Epidermal melanocyte (primary cell): ENCODE measurements at regions not wholly inside any gene's neighbourhood (a gene's known extent, or its start where the extent isn't known, plus 50 kb on each side); places are given as distances from the start of the nearest gene placed in this dataset.
"Not testable (repeated sequence)": the region's sequence is repeated elsewhere in the genome, so short reads cannot be mapped to it uniquely, and the experiment has no call there.

Experiments
- DNase-seq: peaks from one replicate; pipeline ENCODE4 v3.0.0; 2011; ENCODE audit warnings: low spot score; ENCODE audit not compliant: insufficient read length

- no peak for DNase-seq
Observed at GRCh38 chr4:177494791-177495190, 52.6 kb upstream of the AGA start.

DNA sequence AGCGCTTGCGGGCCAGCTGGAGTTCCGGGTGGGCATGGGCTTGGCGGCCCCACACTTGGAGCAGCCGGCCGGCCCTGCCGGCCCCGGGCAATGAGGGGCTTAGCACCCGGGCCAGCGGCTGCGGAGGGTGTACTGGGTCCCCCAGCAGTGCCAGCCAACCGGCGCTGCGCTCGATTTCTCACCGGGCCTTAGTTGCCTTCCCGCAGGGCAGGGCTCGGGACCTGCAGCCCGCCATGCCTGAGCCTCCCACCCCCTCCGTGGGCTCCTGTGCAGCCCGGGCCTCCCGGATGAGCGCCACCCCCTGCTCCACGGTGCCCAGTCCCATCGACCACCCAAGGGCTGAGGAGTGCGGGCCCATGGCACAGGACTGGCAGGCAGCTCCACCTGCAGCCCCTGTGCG lies 53.4 kb upstream of the AGA start:
- not testable (repeated sequence) for DNase-seq

DNA sequence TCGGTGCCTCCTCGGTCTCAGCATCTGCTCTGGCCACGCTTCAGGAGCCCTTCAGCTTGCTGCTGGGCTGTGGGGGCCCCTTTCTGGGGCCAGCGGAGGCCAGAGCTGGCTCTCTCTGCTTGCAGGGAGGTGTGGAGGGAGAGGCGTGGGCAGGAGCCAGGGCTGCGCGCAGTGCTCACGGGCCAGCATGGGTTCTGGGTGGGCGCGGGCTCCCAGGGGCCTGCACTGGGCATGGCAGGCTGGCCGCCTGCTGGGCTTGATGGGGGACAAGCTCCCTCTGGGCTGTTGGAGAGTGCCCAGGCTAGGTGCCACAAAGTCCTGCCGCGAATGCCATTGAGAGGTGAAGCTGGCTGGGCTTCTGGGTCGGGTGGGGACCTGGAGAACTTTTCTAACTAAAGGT lies 57.3 kb upstream of the AGA start:
- DNase-seq, result no peak

DNA sequence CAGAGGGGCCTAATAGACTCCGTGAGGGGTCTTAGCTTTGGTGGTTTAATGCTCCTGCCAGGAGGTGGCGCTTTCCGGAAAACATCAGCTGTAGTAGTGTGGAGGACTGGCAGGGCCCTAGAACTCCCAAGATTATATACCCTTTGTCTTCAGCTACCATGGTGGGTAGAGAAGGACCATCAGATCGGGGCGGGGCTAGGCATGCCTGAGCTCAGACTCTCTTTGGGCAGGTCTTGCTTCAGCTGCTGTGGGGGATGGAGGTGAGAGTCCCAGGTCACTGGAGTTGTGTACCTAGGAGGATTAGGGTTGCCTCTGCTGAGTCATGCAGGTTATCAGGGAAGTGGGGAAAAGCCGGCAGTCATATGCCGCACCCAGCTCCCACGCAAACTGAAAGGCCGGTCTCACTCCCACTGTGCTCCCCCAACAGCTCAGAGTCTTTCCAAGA lies 63.0 kb upstream of the AGA start:
- DNase-seq, result no peak

- no peak for DNase-seq
Observed at GRCh38 chr4:177508662-177509061, 66.4 kb upstream of the AGA start.

DNA sequence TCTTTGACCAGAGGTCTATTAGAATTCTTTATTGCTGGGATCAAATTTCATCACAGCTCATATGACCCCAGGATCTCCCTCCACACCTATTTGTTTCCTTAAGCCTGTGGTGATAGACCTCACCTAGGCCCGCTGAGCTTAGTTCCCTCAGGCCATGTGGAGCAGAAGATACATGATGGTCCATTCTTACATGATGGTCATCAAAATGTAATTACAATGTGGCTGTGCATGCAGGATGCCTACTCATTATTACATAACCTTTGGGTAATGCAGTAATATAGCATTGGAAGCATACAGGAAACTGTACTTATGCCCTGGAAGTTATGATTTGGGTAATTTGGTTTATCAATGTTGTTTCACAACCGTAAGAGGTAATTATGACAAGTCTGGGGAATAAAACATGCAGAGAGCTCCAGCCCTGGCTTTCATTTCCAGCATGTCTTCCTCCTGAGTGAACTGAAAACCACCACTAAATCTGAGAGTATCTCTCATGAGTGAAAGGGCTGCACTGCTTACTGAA lies 67.0 kb upstream of the AGA start:
- no peak for DNase-seq

- no peak for DNase-seq
Observed at GRCh38 chr4:177511611-177512010, 69.4 kb upstream of the AGA start.

GRCh38 chr4:177512646-177513045 lies 70.4 kb upstream of the AGA start:
- no peak for DNase-seq

GRCh38 chr4:177517862-177518261 lies 75.6 kb upstream of the AGA start:
- DNase-seq, result no peak

DNA sequence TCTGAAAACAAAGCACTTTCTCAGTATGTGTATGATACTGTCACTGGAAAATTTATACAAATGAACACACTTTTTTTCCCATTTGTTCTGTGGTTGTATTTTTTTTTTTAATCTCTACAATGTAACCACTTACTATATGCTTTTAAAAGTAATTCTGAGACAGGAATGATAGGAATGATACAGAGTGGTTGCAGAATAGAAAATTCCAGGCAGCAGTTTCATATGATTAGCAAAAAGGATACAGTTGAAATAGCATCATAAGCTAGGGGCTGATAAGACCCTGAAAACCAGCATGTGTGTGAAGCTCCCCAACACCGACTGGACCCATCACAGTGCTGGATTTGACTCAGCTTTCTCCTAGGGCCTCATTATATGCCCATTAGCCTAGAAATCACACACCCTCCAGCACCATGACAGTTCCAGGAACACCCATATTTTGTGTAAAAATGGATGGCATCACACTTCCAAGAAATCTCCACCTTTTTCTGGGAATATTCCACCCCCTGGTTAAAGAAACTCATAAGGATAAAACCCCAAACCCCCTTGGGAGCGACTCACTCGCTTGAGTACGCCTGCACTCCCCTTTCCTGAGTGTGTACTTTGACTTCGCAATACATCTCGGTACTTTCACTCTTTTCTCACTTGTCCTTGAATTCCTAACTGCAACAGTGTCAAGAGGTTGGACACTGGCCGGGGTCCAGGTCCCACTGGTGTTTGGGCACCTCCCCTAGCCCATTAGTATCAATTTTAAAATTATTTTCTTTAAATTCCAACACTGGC lies 77.4 kb upstream of the AGA start:
- no peak for DNase-seq

GRCh38 chr4:177528620-177529019 lies 86.4 kb upstream of the AGA start:
- no peak for DNase-seq

DNA sequence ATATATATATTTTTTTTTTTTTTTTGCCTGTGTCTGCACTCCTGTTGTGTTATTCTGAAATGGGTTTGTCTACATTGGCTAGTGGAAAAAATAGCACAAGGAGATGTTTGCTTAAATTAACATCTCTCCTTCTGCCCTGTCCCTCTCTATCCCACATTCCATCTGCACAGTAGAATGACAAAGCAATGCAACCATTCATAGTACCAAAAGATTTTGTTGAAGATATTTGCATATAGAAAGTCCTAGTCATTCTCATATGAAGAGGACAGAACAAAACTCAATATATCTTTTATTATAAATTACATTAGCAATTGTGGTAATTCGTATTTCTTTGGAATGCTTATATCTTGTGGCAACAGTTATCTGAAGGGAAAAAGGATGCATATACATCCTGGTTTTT lies 88.3 kb upstream of the AGA start:
- no peak for DNase-seq

GRCh38 chr4:177532358-177532757 lies 90.1 kb upstream of the AGA start:
- DNase-seq, result no peak

DNA sequence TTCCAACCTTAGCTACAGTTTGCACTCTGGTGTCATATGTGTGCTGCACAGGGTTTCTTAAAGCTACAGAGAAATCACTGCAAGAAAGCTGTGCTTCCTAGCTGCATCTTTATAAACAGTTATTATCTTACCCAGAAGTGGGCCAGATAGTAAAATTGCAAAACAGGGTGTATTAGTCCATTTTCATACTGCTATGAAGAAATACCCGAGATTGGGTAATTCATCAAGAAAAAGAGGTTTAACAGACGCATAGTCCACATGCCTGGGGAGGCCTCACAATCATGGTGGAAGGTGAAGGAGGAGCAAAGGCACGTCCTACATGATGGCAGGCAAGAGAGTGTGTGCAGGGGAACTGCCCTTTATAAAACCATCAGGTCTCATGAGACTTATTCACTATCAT lies 92.6 kb upstream of the AGA start:
- DNase-seq, result not testable (repeated sequence)

DNA sequence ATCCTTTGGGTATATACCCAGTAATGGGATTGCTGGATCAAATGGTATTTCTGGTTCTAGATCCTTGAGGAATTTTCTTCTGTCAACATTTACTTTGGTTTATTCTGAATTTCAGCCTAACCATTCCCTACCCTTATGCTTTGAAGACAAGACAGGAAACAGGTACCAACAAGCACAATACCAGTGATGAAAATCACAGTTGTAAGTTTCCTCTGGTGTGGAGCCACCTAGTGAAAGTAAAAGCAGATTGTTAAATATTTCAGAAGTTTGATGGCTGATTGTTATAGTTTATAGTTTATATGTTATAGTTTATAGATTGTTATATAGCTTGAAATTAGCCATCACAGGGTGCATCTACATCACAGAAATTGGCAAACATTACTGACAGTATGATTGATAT lies 104.5 kb upstream of the AGA start:
- DNase-seq, result no peak

DNA sequence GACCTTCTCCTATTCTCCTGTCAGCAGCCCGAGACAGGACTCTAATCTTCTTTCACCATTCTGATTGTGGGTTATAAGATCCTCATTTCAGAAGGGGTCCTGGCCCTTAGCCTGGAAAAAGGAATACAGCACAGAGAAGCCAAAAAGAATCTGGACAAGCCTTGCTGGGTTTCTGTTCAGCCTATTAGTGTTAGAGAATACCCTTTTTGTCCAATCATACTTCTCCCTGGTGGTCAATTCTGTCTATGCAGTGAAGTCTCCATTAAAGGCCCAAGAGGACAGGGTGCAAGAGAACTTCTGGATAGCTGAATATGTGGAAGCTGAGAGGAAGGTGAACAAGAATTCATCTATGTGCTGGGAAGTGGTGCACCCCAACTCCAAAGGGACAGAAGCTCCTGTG lies 105.7 kb upstream of the AGA start:
- no peak for DNase-seq

DNA sequence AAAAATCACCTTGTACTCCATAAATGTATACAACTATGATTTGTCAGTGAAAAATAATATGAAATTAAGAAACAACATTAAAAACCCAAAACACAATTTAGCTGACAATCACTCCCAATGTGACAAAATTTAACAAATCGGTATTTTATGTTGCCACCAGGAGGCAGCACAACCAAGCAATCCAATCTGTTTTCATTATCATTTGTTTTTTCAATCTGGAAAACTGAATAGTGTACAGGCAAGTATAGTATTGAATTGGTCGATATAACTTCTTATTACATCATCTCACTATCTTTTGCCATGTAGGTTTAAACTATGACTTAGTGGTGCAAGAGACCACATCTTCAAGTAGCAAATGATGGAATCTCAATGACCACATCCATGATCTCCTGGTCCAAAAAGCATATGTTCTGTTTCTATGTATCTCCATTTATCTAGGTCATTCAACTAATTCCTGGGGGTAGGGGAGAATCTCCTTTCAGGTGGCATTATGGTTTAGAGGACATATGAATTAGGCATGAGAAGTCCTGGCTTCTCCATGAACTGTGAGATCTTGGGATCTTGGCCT lies 112.9 kb upstream of the AGA start:
- DNase-seq, result peak; percentile 48

- no peak for DNase-seq
Observed at GRCh38 chr4:177557416-177557815, 115.2 kb upstream of the AGA start.

DNA sequence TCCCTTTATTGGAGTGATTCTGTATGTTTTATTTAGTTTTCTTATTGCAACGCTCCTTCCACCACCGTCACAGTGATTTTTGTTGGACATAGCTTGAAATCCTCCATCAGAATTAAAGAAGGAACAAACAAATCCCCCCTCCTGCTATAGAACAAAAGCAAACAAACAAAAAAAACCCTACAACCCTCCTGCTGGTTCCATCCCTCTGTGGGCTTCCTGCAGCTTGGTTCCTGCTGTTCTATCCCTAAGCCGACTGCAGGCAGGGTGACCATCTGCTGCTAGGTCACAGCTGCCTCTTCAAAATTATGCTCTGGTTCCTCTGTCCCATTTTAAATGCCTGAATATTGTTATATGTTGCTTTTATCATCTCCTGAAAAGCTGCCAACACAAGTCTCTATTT lies 116.8 kb upstream of the AGA start:
- no peak for DNase-seq

DNA sequence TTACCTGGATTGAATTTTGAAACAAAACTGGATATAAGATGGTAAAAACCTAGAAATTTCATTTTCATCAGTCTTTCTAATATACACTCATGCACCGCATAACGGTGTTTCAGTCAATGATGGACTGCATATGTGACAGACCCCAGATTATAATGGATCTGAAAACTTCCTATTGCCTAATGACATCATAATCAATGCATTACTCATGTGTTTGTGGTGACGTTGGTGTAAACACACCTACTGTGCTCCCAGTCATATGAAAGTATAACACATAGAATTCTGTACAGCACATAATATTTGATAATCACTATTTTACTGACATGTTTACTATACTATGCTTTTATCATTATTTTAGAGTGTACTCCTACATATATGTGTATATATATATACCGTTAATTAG lies 119.9 kb upstream of the AGA start:
- no peak for DNase-seq

GRCh38 chr4:177562859-177563258 lies 120.6 kb upstream of the AGA start:
- no peak for DNase-seq

DNA sequence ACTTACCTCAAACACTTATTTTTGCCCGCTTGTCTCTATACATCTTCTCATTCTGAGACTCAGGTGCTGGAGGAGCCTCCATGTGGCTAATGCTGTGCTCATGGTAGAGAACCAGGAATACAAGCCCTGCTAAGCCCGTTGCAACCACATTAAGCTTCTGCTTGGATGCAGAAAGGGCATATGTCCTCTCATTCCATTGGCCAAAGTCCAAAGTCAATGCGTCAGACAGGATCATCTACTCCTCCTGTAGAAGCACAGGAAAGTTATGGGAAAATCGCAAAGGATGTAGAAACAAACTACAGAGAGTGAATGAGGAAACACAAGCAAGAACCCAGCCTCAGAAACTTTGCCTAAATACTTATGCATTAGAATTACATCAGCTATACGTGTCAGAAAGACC lies 124.5 kb upstream of the AGA start:
- DNase-seq, result no peak

DNA sequence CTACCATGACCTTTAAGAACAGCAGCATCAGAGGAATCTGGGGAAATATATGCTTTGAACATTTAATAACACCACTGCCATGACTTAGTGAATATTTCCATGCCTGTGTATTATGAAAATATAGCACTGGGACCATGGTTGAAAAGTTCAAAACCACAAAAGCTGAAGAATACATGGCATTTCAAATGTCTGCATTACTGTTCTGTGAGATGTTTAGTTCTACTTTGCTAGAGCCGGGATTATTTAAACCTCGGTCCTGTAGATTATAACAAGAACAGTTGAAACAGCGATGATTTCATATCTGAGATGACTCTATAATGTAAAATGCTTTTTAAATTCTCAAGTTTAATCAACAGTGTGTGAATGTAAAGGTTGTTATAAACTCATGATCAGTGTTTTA lies 126.7 kb upstream of the AGA start:
- no peak for DNase-seq
